GM23338 (cell line): ENCODE measurements at regions not wholly inside any gene's neighbourhood (a gene's known extent, or its start where the extent isn't known, plus 50 kb on each side); places are given as distances from the start of the nearest gene placed in this dataset.

ENCODE experiments used
- ATAC-seq: fragments of 200-7000 bp; cut with Tn5 transposase; 3 replicates; pipeline ENCODE4 v1.9.1; 2020
- DNase-seq: peaks from one replicate; pipeline ENCODE4 v3.0.0-alpha.2; 2015; ENCODE audit warnings: low spot score
- H2AFZ ChIP-seq: fragments of 200-600 bp; sonication (generic); 2 replicates; pipeline ENCODE4 v1.8.0; 2016; ENCODE audit warnings: antibody characterized with exemption, mild to moderate bottlenecking, moderate library complexity
- H3F3A ChIP-seq: fragments of 200-600 bp; sonication (generic); replicated peaks from 2 replicates; pipeline ENCODE4 v1.8.0; 2017; ENCODE audit warnings: antibody characterized with exemption, mixed run types, low read depth
- H3K27ac ChIP-seq: fragments of 200-600 bp; sonication (generic); 2 replicates; pipeline ENCODE4 v1.6.1; 2016; ENCODE audit warnings: low read depth
- H3K27me3 ChIP-seq: fragments of 200-600 bp; sonication (generic); 2 replicates; pipeline ENCODE4 v1.8.0; 2016; ENCODE audit warnings: mild to moderate bottlenecking, mixed run types, moderate library complexity; ENCODE audit not compliant: insufficient read depth
- H3K36me3 ChIP-seq: fragments of 200-600 bp; sonication (generic); 2 replicates; pipeline ENCODE4 v1.8.0; 2016; ENCODE audit warnings: mild to moderate bottlenecking; ENCODE audit not compliant: insufficient read depth
- H3K4me1 ChIP-seq: fragments of 200-600 bp; sonication (generic); 2 replicates; pipeline ENCODE4 v1.8.0; 2016; ENCODE audit warnings: mild to moderate bottlenecking, moderate library complexity; ENCODE audit not compliant: insufficient read depth
- H3K4me2 ChIP-seq: fragments of 200-600 bp; sonication (generic); 2 replicates; pipeline ENCODE4 v1.7.1; 2017; ENCODE audit warnings: mixed run types
- H3K4me3 ChIP-seq: fragments of 200-600 bp; sonication (generic); 2 replicates; pipeline ENCODE4 v1.6.1; 2016; ENCODE audit warnings: mixed run types
- H3K79me2 ChIP-seq: fragments of 200-600 bp; sonication (generic); replicated peaks from 2 replicates; pipeline ENCODE4 v1.8.0; 2017; ENCODE audit warnings: mild to moderate bottlenecking; ENCODE audit not compliant: insufficient read depth
- H3K9me2 ChIP-seq: fragments of 200-600 bp; sonication (generic); 2 replicates; pipeline ENCODE4 v1.8.0; 2017; ENCODE audit not compliant: insufficient read depth
- H4K20me1 ChIP-seq: fragments of 200-600 bp; sonication (generic); replicated peaks from 2 replicates; pipeline ENCODE4 v1.8.0; 2017; ENCODE audit warnings: mild to moderate bottlenecking; ENCODE audit not compliant: insufficient read depth
- H3K27ac Mint-ChIP-seq: 2 replicates; pipeline ENCODE4 v1.8.0; 2020; ENCODE audit warnings: inconsistent platforms, mild to moderate bottlenecking, moderate library complexity, mixed read lengths
- H3K27me3 Mint-ChIP-seq: 3 replicates; pipeline ENCODE4 v1.8.0; 2022; ENCODE audit warnings: low read depth, mild to moderate bottlenecking, moderate library complexity, mixed read lengths, inconsistent platforms; ENCODE audit not compliant: insufficient read depth, poor library complexity
- H3K36me3 Mint-ChIP-seq: 3 replicates; pipeline ENCODE4 v1.8.0; 2021; ENCODE audit warnings: low read depth, mild to moderate bottlenecking, inconsistent platforms, moderate library complexity, mixed read lengths
- H3K4me1 Mint-ChIP-seq: 3 replicates; pipeline ENCODE4 v1.8.0; 2020; ENCODE audit warnings: mild to moderate bottlenecking, inconsistent platforms, mixed read lengths
- H3K4me3 Mint-ChIP-seq: 3 replicates; pipeline ENCODE4 v1.8.0; 2021; ENCODE audit warnings: moderate library complexity, mild to moderate bottlenecking, inconsistent platforms, mixed read lengths
- H3K9me3 Mint-ChIP-seq: 3 replicates; pipeline ENCODE4 v1.8.0; 2020; ENCODE audit warnings: moderate library complexity, mild to moderate bottlenecking, inconsistent platforms, mixed read lengths
- EZH2 ChIP-seq: fragments of 200-600 bp; sonication (generic); IDR thresholded peaks from one replicate; pipeline ENCODE4 v1.8.0; 2017; ENCODE audit warnings: antibody characterized with exemption, mild to moderate bottlenecking, low read depth; ENCODE audit not compliant: unreplicated experiment
- EZH2phosphoT487 ChIP-seq: fragments of 200-600 bp; sonication (generic); IDR thresholded peaks from one replicate; pipeline ENCODE4 v1.8.1; 2018; ENCODE audit warnings: antibody characterized with exemption; ENCODE audit not compliant: unreplicated experiment
- JUNB ChIP-seq: IDR thresholded peaks from one replicate; pipeline ENCODE4 v1.6.1; 2016; ENCODE audit warnings: antibody characterized with exemption; ENCODE audit not compliant: unreplicated experiment
- NANOG ChIP-seq: IDR thresholded peaks from 2 replicates; pipeline ENCODE4 v1.6.1; 2016; ENCODE audit warnings: antibody characterized with exemption, borderline replicate concordance
- POLR2AphosphoS5 ChIP-seq: IDR thresholded peaks from 2 replicates; pipeline ENCODE4 v1.6.1; 2016; ENCODE audit warnings: antibody characterized with exemption, low read depth
- STAT1 ChIP-seq: IDR thresholded peaks from one replicate; pipeline ENCODE4 v1.6.1; 2016; ENCODE audit warnings: antibody characterized with exemption; ENCODE audit not compliant: unreplicated experiment
- ZNF114 ChIP-seq: fragments of 250-450 bp; sonication (Bioruptor Pico); IDR thresholded peaks from 2 replicates; pipeline ENCODE4 v1.5.0; 2020; ENCODE audit warnings: mild to moderate bottlenecking, moderate library complexity
- ZNF331 ChIP-seq: fragments of 250-450 bp; sonication (Bioruptor Pico); IDR thresholded peaks from 2 replicates; pipeline ENCODE4 v1.5.0; 2020; ENCODE audit warnings: low read depth, mild to moderate bottlenecking, moderate library complexity
- TF ChIP-seq, protein P1 (sequence below): IDR thresholded peaks from one replicate; pipeline ENCODE4 v1.6.1; 2018; ENCODE audit warnings: antibody characterized with exemption; ENCODE audit not compliant: unreplicated experiment
- TF ChIP-seq, protein P2 (sequence below), 2 experiments: fragments of 200-600 bp in 1 of 2; sonication (generic) in 1 of 2; conservative IDR thresholded peaks; 2 replicates each; pipeline versions ENCODE4 v1.5.1 to v1.6.1; 2016 to 2017; ENCODE audit warnings: antibody characterized with exemption in 2 of 2, low read depth in 2 of 2, mild to moderate bottlenecking in 2 of 2, moderate library complexity in 1 of 2
- TF ChIP-seq, protein P3 (sequence below): fragments of 250-450 bp; sonication (Bioruptor Pico); IDR thresholded peaks from 2 replicates; pipeline ENCODE4 v1.5.0; 2020; ENCODE audit warnings: mild to moderate bottlenecking, moderate library complexity

DNA sequence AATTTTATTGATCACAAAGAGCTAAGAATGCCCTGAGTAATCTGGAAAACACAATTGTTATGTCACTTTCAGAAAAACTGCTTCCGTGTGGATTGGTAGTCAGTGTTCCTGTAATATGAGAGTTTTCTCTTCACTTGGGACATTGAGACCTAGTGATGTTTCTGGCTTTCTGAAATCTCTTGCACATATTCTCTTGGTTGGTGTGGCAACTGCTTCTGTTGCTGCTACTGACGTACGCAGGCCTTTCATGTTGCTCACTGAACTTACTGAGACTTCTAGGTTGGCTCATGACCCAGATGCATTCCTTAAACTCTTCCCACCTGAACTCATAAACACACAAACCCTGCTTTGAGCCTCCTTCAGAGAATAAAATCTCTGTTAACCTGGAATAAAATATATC is 175.0 kb upstream of the PFN2 start (continued):
- TF ChIP-seq JUNB (no peak), STAT1 (no peak), NANOG (no peak), POLR2AphosphoS5 (no peak), ZNF114 (no peak), EZH2 (no peak), EZH2phosphoT487 (no peak)
- TF ChIP-seq, protein P1, sequence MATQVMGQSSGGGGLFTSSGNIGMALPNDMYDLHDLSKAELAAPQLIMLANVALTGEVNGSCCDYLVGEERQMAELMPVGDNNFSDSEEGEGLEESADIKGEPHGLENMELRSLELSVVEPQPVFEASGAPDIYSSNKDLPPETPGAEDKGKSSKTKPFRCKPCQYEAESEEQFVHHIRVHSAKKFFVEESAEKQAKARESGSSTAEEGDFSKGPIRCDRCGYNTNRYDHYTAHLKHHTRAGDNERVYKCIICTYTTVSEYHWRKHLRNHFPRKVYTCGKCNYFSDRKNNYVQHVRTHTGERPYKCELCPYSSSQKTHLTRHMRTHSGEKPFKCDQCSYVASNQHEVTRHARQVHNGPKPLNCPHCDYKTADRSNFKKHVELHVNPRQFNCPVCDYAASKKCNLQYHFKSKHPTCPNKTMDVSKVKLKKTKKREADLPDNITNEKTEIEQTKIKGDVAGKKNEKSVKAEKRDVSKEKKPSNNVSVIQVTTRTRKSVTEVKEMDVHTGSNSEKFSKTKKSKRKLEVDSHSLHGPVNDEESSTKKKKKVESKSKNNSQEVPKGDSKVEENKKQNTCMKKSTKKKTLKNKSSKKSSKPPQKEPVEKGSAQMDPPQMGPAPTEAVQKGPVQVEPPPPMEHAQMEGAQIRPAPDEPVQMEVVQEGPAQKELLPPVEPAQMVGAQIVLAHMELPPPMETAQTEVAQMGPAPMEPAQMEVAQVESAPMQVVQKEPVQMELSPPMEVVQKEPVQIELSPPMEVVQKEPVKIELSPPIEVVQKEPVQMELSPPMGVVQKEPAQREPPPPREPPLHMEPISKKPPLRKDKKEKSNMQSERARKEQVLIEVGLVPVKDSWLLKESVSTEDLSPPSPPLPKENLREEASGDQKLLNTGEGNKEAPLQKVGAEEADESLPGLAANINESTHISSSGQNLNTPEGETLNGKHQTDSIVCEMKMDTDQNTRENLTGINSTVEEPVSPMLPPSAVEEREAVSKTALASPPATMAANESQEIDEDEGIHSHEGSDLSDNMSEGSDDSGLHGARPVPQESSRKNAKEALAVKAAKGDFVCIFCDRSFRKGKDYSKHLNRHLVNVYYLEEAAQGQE = no peak

DNA sequence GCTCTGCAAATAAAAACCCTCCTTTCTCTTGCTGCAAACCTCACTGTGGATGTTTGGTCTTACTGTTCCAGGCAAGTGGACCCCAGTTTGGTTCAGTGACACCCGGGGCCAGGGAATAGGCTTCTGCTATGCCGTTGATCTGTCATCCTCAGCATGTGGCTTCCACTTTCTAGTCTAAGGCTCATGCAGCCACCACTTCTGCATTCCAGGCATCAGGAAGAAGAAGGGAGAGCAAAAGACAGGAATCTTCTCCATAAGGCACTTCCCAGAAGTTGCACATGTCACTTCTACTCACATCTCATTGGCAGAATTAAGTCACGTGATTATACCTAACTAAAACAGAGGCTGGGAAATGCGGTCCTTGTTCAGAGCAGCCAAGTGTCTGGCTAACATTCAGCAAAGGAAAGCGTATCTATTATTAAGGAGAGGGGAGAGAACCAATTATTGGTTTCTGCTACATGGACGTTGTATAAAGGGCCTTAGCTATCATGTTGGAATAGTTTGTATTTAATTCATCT is 173.6 kb upstream of the PFN2 start:
- Mint-ChIP-seq H3K4me3 (no peak overlapping the region), H3K4me1 (peaks cover 4% of the 10 kb centered on the region; the same call in 1 of the 3 replicates), H3K9me3 (no peaks in the 10 kb centered on the region), H3K27ac (no peak overlapping the region), H3K27me3 (no peaks in the 10 kb centered on the region), H3K36me3 (no peaks in the 10 kb centered on the region)
- Histone ChIP-seq H3K4me2 (no peak overlapping the region), H4K20me1 (no peaks in the 10 kb centered on the region), H3K4me1 (0 out of 2 replicates have a peak, but pooled peaks cover 7% of the 10 kb centered on the region), H3K27ac (no peak overlapping the region), H3K36me3 (no peaks in the 10 kb centered on the region), H2AFZ (peak overlapping the region; percentile 72; the same call in 1 of the 2 replicates), H3K27me3 (no peaks in the 10 kb centered on the region), H3K79me2 (no peaks in the 10 kb centered on the region), H3F3A (no peaks in the 10 kb centered on the region), H3K9me2 (no peaks in the 10 kb centered on the region), H3K4me3 (no peak overlapping the region)
- DNase-seq = no peak
- TF ChIP-seq, protein P2, sequence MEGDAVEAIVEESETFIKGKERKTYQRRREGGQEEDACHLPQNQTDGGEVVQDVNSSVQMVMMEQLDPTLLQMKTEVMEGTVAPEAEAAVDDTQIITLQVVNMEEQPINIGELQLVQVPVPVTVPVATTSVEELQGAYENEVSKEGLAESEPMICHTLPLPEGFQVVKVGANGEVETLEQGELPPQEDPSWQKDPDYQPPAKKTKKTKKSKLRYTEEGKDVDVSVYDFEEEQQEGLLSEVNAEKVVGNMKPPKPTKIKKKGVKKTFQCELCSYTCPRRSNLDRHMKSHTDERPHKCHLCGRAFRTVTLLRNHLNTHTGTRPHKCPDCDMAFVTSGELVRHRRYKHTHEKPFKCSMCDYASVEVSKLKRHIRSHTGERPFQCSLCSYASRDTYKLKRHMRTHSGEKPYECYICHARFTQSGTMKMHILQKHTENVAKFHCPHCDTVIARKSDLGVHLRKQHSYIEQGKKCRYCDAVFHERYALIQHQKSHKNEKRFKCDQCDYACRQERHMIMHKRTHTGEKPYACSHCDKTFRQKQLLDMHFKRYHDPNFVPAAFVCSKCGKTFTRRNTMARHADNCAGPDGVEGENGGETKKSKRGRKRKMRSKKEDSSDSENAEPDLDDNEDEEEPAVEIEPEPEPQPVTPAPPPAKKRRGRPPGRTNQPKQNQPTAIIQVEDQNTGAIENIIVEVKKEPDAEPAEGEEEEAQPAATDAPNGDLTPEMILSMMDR (conservative IDR thresholded peaks at IDR 0.05; ENCODE audit: low read depth in 2 of 2) = no peak
- TF ChIP-seq, protein P3, sequence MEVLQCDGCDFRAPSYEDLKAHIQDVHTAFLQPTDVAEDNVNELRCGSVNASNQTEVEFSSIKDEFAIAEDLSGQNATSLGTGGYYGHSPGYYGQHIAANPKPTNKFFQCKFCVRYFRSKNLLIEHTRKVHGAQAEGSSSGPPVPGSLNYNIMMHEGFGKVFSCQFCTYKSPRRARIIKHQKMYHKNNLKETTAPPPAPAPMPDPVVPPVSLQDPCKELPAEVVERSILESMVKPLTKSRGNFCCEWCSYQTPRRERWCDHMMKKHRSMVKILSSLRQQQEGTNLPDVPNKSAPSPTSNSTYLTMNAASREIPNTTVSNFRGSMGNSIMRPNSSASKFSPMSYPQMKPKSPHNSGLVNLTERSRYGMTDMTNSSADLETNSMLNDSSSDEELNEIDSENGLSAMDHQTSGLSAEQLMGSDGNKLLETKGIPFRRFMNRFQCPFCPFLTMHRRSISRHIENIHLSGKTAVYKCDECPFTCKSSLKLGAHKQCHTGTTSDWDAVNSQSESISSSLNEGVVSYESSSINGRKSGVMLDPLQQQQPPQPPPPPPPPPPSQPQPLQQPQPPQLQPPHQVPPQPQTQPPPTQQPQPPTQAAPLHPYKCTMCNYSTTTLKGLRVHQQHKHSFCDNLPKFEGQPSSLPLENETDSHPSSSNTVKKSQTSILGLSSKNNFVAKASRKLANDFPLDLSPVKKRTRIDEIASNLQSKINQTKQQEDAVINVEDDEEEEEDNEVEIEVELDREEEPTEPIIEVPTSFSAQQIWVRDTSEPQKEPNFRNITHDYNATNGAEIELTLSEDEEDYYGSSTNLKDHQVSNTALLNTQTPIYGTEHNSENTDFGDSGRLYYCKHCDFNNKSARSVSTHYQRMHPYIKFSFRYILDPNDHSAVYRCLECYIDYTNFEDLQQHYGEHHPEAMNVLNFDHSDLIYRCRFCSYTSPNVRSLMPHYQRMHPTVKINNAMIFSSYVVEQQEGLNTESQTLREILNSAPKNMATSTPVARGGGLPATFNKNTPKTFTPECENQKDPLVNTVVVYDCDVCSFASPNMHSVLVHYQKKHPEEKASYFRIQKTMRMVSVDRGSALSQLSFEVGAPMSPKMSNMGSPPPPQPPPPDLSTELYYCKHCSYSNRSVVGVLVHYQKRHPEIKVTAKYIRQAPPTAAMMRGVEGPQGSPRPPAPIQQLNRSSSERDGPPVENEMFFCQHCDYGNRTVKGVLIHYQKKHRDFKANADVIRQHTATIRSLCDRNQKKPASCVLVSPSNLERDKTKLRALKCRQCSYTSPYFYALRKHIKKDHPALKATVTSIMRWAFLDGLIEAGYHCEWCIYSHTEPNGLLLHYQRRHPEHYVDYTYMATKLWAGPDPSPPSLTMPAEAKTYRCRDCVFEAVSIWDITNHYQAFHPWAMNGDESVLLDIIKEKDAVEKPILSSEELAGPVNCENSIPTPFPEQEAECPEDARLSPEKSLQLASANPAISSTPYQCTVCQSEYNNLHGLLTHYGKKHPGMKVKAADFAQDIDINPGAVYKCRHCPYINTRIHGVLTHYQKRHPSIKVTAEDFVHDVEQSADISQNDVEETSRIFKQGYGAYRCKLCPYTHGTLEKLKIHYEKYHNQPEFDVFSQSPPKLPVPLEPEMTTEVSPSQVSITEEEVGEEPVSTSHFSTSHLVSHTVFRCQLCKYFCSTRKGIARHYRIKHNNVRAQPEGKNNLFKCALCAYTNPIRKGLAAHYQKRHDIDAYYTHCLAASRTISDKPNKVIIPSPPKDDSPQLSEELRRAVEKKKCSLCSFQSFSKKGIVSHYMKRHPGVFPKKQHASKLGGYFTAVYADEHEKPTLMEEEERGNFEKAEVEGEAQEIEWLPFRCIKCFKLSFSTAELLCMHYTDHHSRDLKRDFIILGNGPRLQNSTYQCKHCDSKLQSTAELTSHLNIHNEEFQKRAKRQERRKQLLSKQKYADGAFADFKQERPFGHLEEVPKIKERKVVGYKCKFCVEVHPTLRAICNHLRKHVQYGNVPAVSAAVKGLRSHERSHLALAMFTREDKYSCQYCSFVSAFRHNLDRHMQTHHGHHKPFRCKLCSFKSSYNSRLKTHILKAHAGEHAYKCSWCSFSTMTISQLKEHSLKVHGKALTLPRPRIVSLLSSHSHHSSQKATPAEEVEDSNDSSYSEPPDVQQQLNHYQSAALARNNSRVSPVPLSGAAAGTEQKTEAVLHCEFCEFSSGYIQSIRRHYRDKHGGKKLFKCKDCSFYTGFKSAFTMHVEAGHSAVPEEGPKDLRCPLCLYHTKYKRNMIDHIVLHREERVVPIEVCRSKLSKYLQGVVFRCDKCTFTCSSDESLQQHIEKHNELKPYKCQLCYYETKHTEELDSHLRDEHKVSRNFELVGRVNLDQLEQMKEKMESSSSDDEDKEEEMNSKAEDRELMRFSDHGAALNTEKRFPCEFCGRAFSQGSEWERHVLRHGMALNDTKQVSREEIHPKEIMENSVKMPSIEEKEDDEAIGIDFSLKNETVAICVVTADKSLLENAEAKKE (CRISPR knock-in tag) = no peak
- TF ChIP-seq ZNF331 (CRISPR knock-in tag) (no peak), NANOG (no peak), POLR2AphosphoS5 (no peak), ZNF114 (no peak), STAT1 (no peak)
- ATAC-seq = no peak
